ENCODE measurements at regions not wholly inside any gene's neighbourhood (a gene's known extent, or its start where the extent isn't known, plus 50 kb on each side); places are given as distances from the start of the nearest gene placed in this dataset.

- no peak for TF ChIP-seq CTCF (IDR thresholded peaks at IDR 0.05)
- H3K9me3 ChIP-seq = no peaks in the 10 kb centered on the region
- H3K4me3 ChIP-seq = no peak overlapping the region
- ATAC-seq (no peak), DNase-seq (no peak)
- H3K36me3 ChIP-seq = no peaks in the 10 kb centered on the region
- intact Hi-C loops (cut with DNase I) = no loop called here
- no peaks in the 10 kb centered on the region for H3K27me3 ChIP-seq
- H3K27ac ChIP-seq = no peak overlapping the region
- H3K4me1 ChIP-seq = no peaks in the 10 kb centered on the region
Observed at GRCh38 chr6:6058054-6058444, 51.3 kb upstream of the NRN1 start.

- ATAC-seq (peak; percentile 80), DNase-seq (no peak)
- H3K27ac ChIP-seq = no peak overlapping the region
- H3K4me1 ChIP-seq = no peaks in the 10 kb centered on the region
- H3K9me3 ChIP-seq = no peaks in the 10 kb centered on the region
- H3K27me3 ChIP-seq = no peaks in the 10 kb centered on the region
- peak; percentile 69 for TF ChIP-seq CTCF (IDR thresholded peaks at IDR 0.05)
- H3K36me3 ChIP-seq = no peaks in the 10 kb centered on the region
- H3K4me3 ChIP-seq = no peak overlapping the region
- intact Hi-C loops (cut with DNase I) = no loop called here
Observed at GRCh38 chr6:6057442-6058053, 50.8 kb upstream of the NRN1 start.

Data from upper lobe of right lung (tissue), 1 donor.